Adrenal gland (tissue), 9 donors: ENCODE measurements at regions not wholly inside any gene's neighbourhood (a gene's known extent, or its start where the extent isn't known, plus 50 kb on each side); places are given as distances from the start of the nearest gene placed in this dataset.
A peak's percentile ranks its signal among the peaks of the same experiment; 100 is the strongest.

Experiments used
- DNase-seq, 7 donors: peaks; one replicate each; pipeline ENCODE4 v3.0.0-alpha.2; 2019 to 2020
- H3K27ac ChIP-seq, 5 donors: fragments of 200-600 bp; sonication (generic) in 4 of 5; 1 replicate in 3 of 5; 2 replicates in 2 of 5; pipeline versions ENCODE4 v1.5.1 to v1.8.0; 2016 to 2020; ENCODE audit warnings: mild to moderate bottlenecking in 1 of 5
- H3K27me3 ChIP-seq: fragments of 200-600 bp; 2 replicates; pipeline ENCODE4 v1.8.0; 2021
- H3K36me3 ChIP-seq, 2 donors: fragments of 200-600 bp; replicated peaks in 1 of 2; 1 replicate in 1 of 2; 2 replicates in 1 of 2; pipeline versions ENCODE4 v1.5.1 to v1.8.0; 2018 to 2022
- H3K4me1 ChIP-seq, 2 donors: fragments of 200-600 bp; replicated peaks in 1 of 2; 1 replicate in 1 of 2; 2 replicates in 1 of 2; pipeline versions ENCODE4 v1.5.1 to v1.8.0; 2018 to 2021
- H3K4me3 ChIP-seq, 4 donors: fragments of 200-600 bp; sonication (generic) in 3 of 4; one replicate each; pipeline ENCODE4 v1.5.1; 2016 to 2018
- H3K9me3 ChIP-seq, 3 donors: fragments of 200-600 bp; sonication (generic) in 1 of 3; replicated peaks in 1 of 3; 1 replicate in 2 of 3; 2 replicates in 1 of 3; pipeline versions ENCODE4 v1.5.1 to v1.8.0; 2016 to 2021
- CTCF ChIP-seq, 6 experiments: fragments of 450-650 bp in 4 of 6; fragments of 200-600 bp in 2 of 6; sonication (generic) in 1 of 6; IDR thresholded peaks; 1 replicate in 5 of 6; 2 replicates in 1 of 6; pipeline versions ENCODE4 v1.5.1 to v1.8.0; 2016 to 2021; ENCODE audit warnings: antibody characterized with exemption in 6 of 6, mild to moderate bottlenecking in 2 of 6, moderate library complexity in 1 of 6
- POLR2A ChIP-seq, 2 donors: fragments of 450-650 bp; IDR thresholded peaks; one replicate each; pipeline ENCODE4 v1.6.1; 2017; ENCODE audit warnings: antibody characterized with exemption in 2 of 2, mild to moderate bottlenecking in 2 of 2, moderate library complexity in 1 of 2
- WGBS, 4 donors: extraction: QIAGEN DNeasy Blood & Tissue Kit in 2 of 4; methylation state at CpG; one replicate each; pipeline versions ENCODE4 v1.1.5 to v1.1.7; 2013 to 2017; 5-methylcytosine and 5-hydroxymethylcytosine counted together
- intact Hi-C, 2 donors: fragments of 100-400 bp; cut with DNase I; formaldehyde crosslinking; loops; one replicate each; pipeline versions ENCODE4 v1.14.1 to v1.15.0; 2022 to 2023
- donor health status: healthy with polysubstance abuse.
- donor health status: Bipolar disorder and iron deficiency.
- donor health status: DM: yes; HTN: yes; CAD: no.
- donor health status: DM: no; HTN: no; CAD: no.
- donor health status: DM: no; HTN: no; CAD: no.

GRCh38 chr14:28294834-28295440 lies 471.6 kb upstream of the FOXG1 start:
- no peaks in the 10 kb centered on the region for H3K27me3 ChIP-seq
- peak in 1 of 7 donors; percentile 9 for DNase-seq
- H3K9me3 ChIP-seq, result no peaks in the 10 kb centered on the region
- intact Hi-C loops, result no loop called here
- TF ChIP-seq POLR2A (IDR thresholded peaks at IDR 0.05) (no peak), CTCF (IDR thresholded peaks at IDR 0.05) (no peak)
- H3K36me3 ChIP-seq, result no peaks in the 10 kb centered on the region
- no peak overlapping the region for H3K27ac ChIP-seq
- 47 to 55% (median 48%) methylated on average over 6 of the region's 6 CpGs for WGBS, 4 donors
- H3K4me3 ChIP-seq, result no peak overlapping the region
- no peaks in the 10 kb centered on the region for H3K4me1 ChIP-seq

GRCh38 chr14:28297559-28297958 lies 469.0 kb upstream of the FOXG1 start:
- no peak for TF ChIP-seq CTCF (IDR thresholded peaks at IDR 0.05)
- TF ChIP-seq POLR2A (IDR thresholded peaks at IDR 0.05), result no peak
- 70 to 92% (median 78%) methylated on average over 1 of the region's 1 CpG for WGBS, 4 donors
- Histone ChIP-seq H3K27me3 (no peaks in the 10 kb centered on the region), H3K27ac (no peak overlapping the region), H3K4me3 (no peak overlapping the region), H3K36me3 (no peaks in the 10 kb centered on the region), H3K9me3 (no peaks in the 10 kb centered on the region), H3K4me1 (no peaks in the 10 kb centered on the region)
- intact Hi-C loops, result no loop called here
- no peak for DNase-seq

GRCh38 chr14:28298156-28298555 lies 468.4 kb upstream of the FOXG1 start:
- Histone ChIP-seq H3K36me3 (no peaks in the 10 kb centered on the region), H3K9me3 (no peaks in the 10 kb centered on the region), H3K27ac (no peak overlapping the region), H3K4me1 (no peaks in the 10 kb centered on the region), H3K4me3 (no peak overlapping the region), H3K27me3 (no peaks in the 10 kb centered on the region)
- intact Hi-C loops, result no loop called here
- peak in 1 of 7 donors; percentile 8 for DNase-seq
- TF ChIP-seq POLR2A (IDR thresholded peaks at IDR 0.05) (no peak), CTCF (IDR thresholded peaks at IDR 0.05) (no peak)
- 64 to 78% (median 68%) methylated on average over 3 of the region's 3 CpGs for WGBS, 4 donors

DNA sequence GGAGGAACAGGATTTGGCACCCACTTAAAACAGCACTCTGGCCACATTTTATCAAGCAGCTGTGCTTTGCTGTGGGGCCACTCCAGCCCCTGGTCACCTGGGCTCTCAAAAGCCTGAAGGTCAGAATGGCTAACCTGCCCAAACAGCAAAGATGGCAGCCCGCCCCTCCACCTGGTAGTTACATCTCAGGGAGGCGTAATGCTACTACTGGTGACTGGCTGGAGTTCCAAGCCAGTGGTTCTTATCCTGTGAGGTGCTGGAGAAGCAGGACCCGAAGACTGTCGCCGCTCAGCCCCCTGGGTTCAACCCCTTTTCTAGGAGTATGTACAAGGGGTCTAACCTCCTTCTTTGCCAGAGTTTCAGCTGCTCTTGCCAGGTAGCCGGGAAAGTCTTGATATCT lies 467.4 kb upstream of the FOXG1 start:
- Histone ChIP-seq H3K9me3 (no peaks in the 10 kb centered on the region), H3K36me3 (no peaks in the 10 kb centered on the region), H3K4me1 (no peaks in the 10 kb centered on the region), H3K4me3 (no peak overlapping the region), H3K27ac (no peak overlapping the region), H3K27me3 (no peaks in the 10 kb centered on the region)
- intact Hi-C loops, result no loop called here
- TF ChIP-seq CTCF (IDR thresholded peaks at IDR 0.05), result no peak
- TF ChIP-seq POLR2A (IDR thresholded peaks at IDR 0.05), result no peak
- DNase-seq, result no peak
- WGBS, 4 donors, result 82 to 93% (median 88%) methylated on average over 4 to 6 of the region's 6 CpGs
